Bronchial epithelial cell (primary cell): ENCODE measurements at regions not wholly inside any gene's neighbourhood (a gene's known extent, or its start where the extent isn't known, plus 50 kb on each side); places are given as distances from the start of the nearest gene placed in this dataset.

Source experiments
- DNase-seq: peaks from one replicate; pipeline ENCODE4 v3.0.0-alpha.2; 2010; ENCODE audit warnings: low read depth
- FAIRE-seq: peaks from 2 replicates; lab custom pipeline; 2011; peaks lifted over from hg19 to GRCh38; lab: Jason Lieb, UNC
- H3K27me3 ChIP-seq: 2 replicates; pipeline ENCODE4 v1.5.1; 2011; ENCODE audit warnings: low read length; ENCODE audit not compliant: control insufficient read depth, insufficient read depth
- H3K36me3 ChIP-seq: 2 replicates; pipeline ENCODE4 v1.5.1; 2011; ENCODE audit warnings: low read length; ENCODE audit not compliant: control insufficient read depth, insufficient read depth
- H3K4me3 ChIP-seq: 2 replicates; pipeline ENCODE4 v1.5.1; 2011; ENCODE audit warnings: mild to moderate bottlenecking, low read depth, low read length, control low read depth
- CTCF ChIP-seq: IDR thresholded peaks from 2 replicates; pipeline ENCODE4 v1.5.1; 2011; ENCODE audit warnings: mild to moderate bottlenecking, moderate library complexity, low read length, control low read depth, inconsistent platforms; ENCODE audit not compliant: insufficient read depth, severe bottlenecking

GRCh38 chr6:11410539-11411307, 126.8 kb upstream of the TMEM170B start:
- no peaks in the 10 kb centered on the region for H3K27me3 ChIP-seq
- no peak for TF ChIP-seq CTCF
- FAIRE-seq (no peak), DNase-seq (no peak)
- H3K36me3 ChIP-seq, result no peaks in the 10 kb centered on the region
- H3K4me3 ChIP-seq, result no peak overlapping the region

GRCh38 chr6:11409371-11409770, 128.2 kb upstream of the TMEM170B start:
- no peak for TF ChIP-seq CTCF
- H3K27me3 ChIP-seq, result no peaks in the 10 kb centered on the region
- FAIRE-seq (no peak), DNase-seq (no peak)
- H3K4me3 ChIP-seq, result no peak overlapping the region
- no peaks in the 10 kb centered on the region for H3K36me3 ChIP-seq

GRCh38 chr6:11407414-11407813, 130.1 kb upstream of the TMEM170B start:
- FAIRE-seq, result no peak
- H3K36me3 ChIP-seq, result no peaks in the 10 kb centered on the region
- no peak overlapping the region for H3K4me3 ChIP-seq
- TF ChIP-seq CTCF, result no peak
- no peak for DNase-seq
- H3K27me3 ChIP-seq, result no peaks in the 10 kb centered on the region

GRCh38 chr6:11404838-11405237, 132.7 kb upstream of the TMEM170B start:
- no peak overlapping the region for H3K4me3 ChIP-seq
- H3K27me3 ChIP-seq, result no peaks in the 10 kb centered on the region
- no peak for FAIRE-seq
- H3K36me3 ChIP-seq, result no peaks in the 10 kb centered on the region
- no peak for DNase-seq
- no peak for TF ChIP-seq CTCF

DNA sequence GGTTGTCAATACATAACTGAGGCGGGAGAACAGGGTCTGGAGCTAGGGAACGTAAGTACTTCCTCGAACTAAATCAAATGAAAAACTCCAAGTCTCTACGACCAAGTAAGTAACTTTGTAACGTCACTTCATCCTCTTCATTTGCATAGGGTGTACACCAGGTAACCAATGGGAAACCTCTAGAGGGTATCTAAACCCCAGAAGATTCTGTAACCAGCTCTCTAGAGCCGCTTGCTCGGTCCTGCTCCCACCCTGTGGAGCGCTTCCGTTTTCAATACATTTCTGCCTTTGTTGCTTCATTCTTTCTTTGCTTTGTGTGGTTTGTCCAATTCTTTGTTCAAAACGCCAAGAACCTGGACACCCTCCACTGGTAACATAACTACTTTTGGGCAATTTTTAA, 133.5 kb upstream of the TMEM170B start:
- H3K36me3 ChIP-seq, result no peaks in the 10 kb centered on the region
- H3K27me3 ChIP-seq, result no peaks in the 10 kb centered on the region
- no peak for TF ChIP-seq CTCF
- no peak overlapping the region for H3K4me3 ChIP-seq
- no peak for FAIRE-seq
- DNase-seq, result no peak
